Ramos (cell line): ENCODE measurements at regions not wholly inside any gene's neighbourhood (a gene's known extent, or its start where the extent isn't known, plus 50 kb on each side); places are given as distances from the start of the nearest gene placed in this dataset.
"Not testable (repeated sequence)": the region's sequence is repeated elsewhere in the genome, so short reads cannot be mapped to it uniquely, and the experiment has no call there.

Experiments
- in situ Hi-C: fragments of 300-500 bp; cut with MboI; formaldehyde crosslinking; loops from one replicate; pipeline ENCODE4 v1.14.3; 2022; ENCODE audit warnings: low sequenced_read_pairs; ENCODE audit not compliant: unreplicated experiment

GRCh38 chr16:18157854-18158253, 178.7 kb downstream of the NPIPA8 start:
- in situ Hi-C loops = not testable (repeated sequence)

GRCh38 chr16:18152832-18153231, 183.7 kb downstream of the NPIPA8 start:
- in situ Hi-C loops = not testable (repeated sequence)

- in situ Hi-C loops = not testable (repeated sequence)
Observed at GRCh38 chr16:18148132-18148531, 188.4 kb downstream of the NPIPA8 start.

DNA sequence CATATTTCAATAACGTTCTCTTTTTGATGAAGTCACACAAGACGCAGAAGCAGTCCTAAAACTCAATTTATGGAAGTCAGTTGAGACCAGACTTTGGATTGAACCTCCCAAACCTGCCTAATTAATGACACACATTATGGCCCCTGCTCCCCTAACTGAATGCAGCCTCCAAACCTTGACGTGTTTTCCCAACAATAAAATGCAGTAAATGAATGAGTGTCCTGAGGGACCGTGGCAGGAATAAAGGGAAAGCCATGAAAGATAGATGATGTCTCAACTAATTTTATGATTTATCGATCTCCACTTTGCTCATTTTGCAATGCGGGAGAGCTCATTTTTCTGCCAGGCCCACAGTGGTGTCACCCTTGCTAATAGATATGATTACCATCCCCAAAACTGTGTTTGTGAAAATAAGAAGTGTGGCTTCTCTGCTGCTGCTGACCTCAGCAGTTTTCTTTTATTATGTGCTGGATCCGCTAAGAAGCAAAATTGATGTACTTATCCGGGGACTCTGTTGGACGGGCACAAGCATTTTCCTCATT, 189.9 kb downstream of the NPIPA8 start:
- in situ Hi-C loops = not testable (repeated sequence)

DNA sequence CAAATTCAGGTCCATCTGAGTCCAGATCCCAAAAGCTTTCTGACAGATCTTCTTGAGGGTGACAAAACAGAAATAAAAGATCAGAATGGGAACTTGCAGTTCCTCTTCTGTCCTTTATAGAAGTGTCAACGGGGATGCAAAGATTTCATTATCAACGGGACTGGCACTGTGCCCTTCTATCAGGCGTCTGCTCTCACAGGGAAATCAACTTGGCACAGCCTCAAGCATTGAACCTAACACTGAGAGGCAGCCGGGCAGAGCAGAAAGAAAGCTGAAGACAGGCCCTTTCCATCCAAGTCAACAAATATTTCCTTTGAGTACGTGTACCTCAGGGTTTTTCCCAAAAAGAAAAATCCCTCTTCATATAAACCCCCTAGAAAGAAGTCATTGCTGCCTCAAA, 194.5 kb downstream of the NPIPA8 start:
- in situ Hi-C loops = not testable (repeated sequence)

- in situ Hi-C loops = not testable (repeated sequence)
Observed at GRCh38 chr16:18136288-18136687, 200.2 kb downstream of the NPIPA8 start.

- in situ Hi-C loops = not testable (repeated sequence)
Observed at GRCh38 chr16:18135024-18135423, 201.5 kb downstream of the NPIPA8 start.

- in situ Hi-C loops = not testable (repeated sequence)
Observed at GRCh38 chr16:18131587-18131986, 204.9 kb downstream of the NPIPA8 start.

DNA sequence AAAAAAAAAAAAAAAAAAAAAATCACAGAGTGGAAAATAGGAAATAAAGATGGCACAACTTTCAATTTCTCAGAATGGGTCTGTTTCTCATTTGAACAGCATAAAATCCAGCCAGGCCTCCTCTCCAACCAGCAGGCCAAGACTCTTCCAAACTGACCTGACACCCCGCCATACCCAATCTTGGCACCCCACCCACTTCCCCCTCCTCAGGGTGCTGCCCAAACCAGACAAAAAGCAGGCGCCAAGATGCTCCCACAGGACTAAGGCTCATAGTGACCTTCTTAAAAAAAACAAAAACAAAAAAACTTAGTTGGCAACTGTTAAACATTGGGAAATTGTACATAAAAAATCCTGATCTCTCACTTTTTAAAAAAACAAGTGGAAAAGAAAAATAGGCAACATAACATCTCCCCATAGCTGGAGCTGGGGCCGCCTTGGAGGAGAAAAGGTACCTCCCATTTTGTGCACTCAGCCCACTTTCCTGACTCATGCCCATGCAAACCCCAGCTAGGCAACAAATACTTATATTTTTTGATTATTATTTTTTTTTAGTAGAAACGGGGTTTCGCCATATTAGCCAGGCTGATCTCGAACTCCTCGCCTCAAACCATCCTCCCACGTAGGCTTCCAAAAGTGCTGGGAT, 205.9 kb downstream of the NPIPA8 start:
- in situ Hi-C loops = not testable (repeated sequence)

GRCh38 chr16:18127033-18127432, 209.5 kb downstream of the NPIPA8 start:
- in situ Hi-C loops = not testable (repeated sequence)

GRCh38 chr16:18119092-18119491, 217.4 kb downstream of the NPIPA8 start:
- in situ Hi-C loops = not testable (repeated sequence)

- in situ Hi-C loops = not testable (repeated sequence)
Observed at GRCh38 chr16:18118684-18119083, 217.9 kb downstream of the NPIPA8 start.

DNA sequence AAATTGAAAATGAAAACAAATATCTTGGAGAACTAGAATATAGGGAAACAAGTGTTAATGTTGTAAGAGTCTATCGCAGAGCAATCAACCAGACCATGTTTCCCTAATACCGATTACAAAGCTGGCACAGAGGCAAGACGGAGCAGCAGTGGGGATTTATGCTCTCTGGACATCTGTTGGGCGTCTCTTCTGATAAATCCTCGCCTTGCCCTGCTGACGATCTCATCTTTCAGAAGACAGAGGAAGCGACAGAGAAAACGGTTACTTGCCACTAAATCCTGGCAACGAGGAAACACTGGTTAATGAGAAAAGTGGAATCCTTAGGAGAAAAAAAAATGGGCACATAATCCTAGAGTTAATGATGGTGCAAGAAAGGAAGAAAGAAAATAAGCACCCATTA, 218.5 kb downstream of the NPIPA8 start:
- in situ Hi-C loops = not testable (repeated sequence)

DNA sequence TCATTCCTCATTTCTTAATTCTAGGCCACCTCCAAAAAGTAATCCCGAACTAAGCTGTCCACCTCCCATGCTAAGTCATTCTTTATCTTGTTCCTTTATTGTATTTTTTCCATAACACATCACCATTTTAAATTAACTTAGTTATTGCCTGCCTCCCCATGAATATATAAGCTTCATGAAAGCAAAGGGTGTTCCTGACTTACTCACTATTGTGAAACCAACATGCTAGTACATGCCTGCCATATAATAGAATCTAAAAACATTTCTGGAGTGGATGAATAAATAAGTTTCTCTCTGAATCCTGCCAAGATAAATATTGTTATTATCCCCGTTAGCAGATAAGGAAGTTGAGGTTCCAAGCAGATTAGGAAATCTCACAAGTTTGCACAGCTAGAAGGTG, 232.1 kb downstream of the NPIPA8 start:
- in situ Hi-C loops = not testable (repeated sequence)

- in situ Hi-C loops = not testable (repeated sequence)
Observed at GRCh38 chr16:18101077-18101476, 235.5 kb downstream of the NPIPA8 start.

- in situ Hi-C loops = not testable (repeated sequence)
Observed at GRCh38 chr16:18092605-18093004, 243.9 kb downstream of the NPIPA8 start.

DNA sequence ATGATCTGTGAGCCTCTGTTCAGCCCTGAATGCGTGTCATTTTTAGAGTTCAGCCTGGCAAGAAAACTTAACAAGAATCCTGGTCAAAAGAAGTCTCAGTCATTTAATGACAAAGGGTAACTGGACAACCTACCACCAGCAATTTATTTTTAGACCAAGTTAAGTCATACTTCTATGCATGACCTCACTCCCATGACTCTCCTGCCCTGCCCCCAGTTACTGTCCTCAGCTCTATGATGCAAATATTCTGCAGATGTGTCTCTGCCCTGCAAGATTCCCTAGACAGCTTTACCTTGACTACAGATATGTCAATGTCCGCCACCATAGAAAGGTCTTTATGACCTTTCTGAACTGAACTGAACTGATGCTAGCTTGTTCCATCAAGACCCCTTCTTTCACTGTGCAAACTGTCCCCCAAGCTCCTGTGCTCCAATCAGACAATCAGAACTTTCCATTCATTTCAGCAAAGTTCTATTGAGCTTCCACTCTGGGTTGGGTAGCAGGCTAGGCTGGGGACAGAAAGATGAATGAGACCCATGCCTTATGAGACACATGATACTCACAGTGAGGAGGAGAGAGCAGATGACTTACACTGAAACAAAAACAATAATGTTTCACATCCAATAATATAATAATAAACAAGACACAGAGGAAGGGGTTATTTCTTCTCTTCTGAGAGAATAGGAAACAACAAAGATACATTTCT, 255.7 kb downstream of the NPIPA8 start:
- in situ Hi-C loops = not testable (repeated sequence)

- in situ Hi-C loops = not testable (repeated sequence)
Observed at GRCh38 chr16:18077910-18078309, 258.6 kb downstream of the NPIPA8 start.

DNA sequence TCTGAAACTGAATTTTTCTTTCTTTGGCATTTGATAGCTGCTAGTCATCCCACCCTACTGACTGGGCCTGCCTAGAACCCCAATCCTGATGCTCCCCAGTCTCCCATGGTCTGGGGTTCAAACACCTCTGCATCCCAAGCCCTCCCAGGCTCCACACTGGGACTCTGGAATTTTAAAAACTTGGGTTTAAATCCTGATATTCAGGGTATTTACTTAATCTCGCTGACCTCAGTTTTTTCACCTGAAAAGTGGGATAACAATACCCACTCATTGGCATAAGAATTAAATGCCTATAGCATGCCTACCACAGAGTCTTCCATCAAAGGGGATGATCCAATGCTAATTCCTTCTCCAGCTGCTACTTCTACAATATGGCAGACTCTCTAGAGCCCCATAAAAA, 264.4 kb downstream of the NPIPA8 start:
- in situ Hi-C loops = no loop called here

- in situ Hi-C loops = no loop called here
Observed at GRCh38 chr16:18069683-18070082, 266.9 kb downstream of the NPIPA8 start.

GRCh38 chr16:18068477-18068876, 268.1 kb downstream of the NPIPA8 start:
- in situ Hi-C loops = no loop called here

GRCh38 chr16:18062713-18063112, 273.8 kb downstream of the NPIPA8 start:
- in situ Hi-C loops = no loop called here
